Neural cell (in vitro differentiated cells): ENCODE measurements at regions not wholly inside any gene's neighbourhood (a gene's known extent, or its start where the extent isn't known, plus 50 kb on each side); places are given as distances from the start of the nearest gene placed in this dataset.

Source experiments
- H2AFZ ChIP-seq: fragments of 200-600, 300-800 bp; sonication (generic), shearing (Covaris generic); 2 replicates; pipeline ENCODE4 v1.6.0; 2014; ENCODE audit warnings: low read depth, mild to moderate bottlenecking, antibody characterized with exemption, low read length, moderate library complexity
- H3F3A ChIP-seq: fragments of 200-600 bp; shearing (Covaris generic); 2 replicates; pipeline ENCODE4 v1.6.1; 2016; ENCODE audit warnings: mild to moderate bottlenecking, moderate library complexity, mixed read lengths, antibody characterized with exemption, low read length; ENCODE audit not compliant: insufficient read depth, poor library complexity, severe bottlenecking
- H3K27ac ChIP-seq: fragments of 200-600, 300-800 bp; sonication (generic), shearing (Covaris generic); 2 replicates; pipeline ENCODE4 v1.5.1; 2014; ENCODE audit warnings: mild to moderate bottlenecking, low read length, moderate library complexity
- H3K27me3 ChIP-seq: fragments of 300-800, 200-600 bp; sonication (generic), shearing (Covaris generic); 2 replicates; pipeline ENCODE4 v1.6.0; 2014; ENCODE audit warnings: mild to moderate bottlenecking, low read depth, low read length, moderate library complexity; ENCODE audit not compliant: insufficient read depth
- H3K36me3 ChIP-seq: fragments of 300-800, 200-600 bp; sonication (generic), shearing (Covaris generic); 2 replicates; pipeline ENCODE4 v1.5.1; 2014; ENCODE audit warnings: mild to moderate bottlenecking, antibody characterized with exemption, low read length, moderate library complexity; ENCODE audit not compliant: insufficient read depth
- H3K4me2 ChIP-seq: fragments of 300-800, 200-600 bp; sonication (generic), shearing (Covaris generic); 2 replicates; pipeline ENCODE4 v1.6.0; 2014; ENCODE audit warnings: mild to moderate bottlenecking, low read length
- H3K4me3 ChIP-seq: fragments of 300-800, 200-600 bp; sonication (generic), shearing (Covaris generic); 2 replicates; pipeline ENCODE4 v1.5.1; 2014; ENCODE audit warnings: mild to moderate bottlenecking, low read length, moderate library complexity
- H3K79me2 ChIP-seq: fragments of 200-600 bp; shearing (Covaris generic); replicated peaks from 2 replicates; pipeline ENCODE4 v1.6.0; 2014; ENCODE audit warnings: mild to moderate bottlenecking, low read length, moderate library complexity; ENCODE audit not compliant: insufficient read depth
- H3K9ac ChIP-seq: fragments of 300-800, 200-600 bp; sonication (generic), shearing (Covaris generic); 2 replicates; pipeline ENCODE4 v1.6.1; 2016; ENCODE audit warnings: mild to moderate bottlenecking, low read length, mixed read lengths
- H3K9me2 ChIP-seq: fragments of 200-600 bp; shearing (Covaris generic); 2 replicates; pipeline ENCODE4 v1.6.1; 2016; ENCODE audit warnings: mild to moderate bottlenecking, low read length, mixed read lengths; ENCODE audit not compliant: insufficient read depth
- H3K9me3 ChIP-seq: fragments of 200-600, 300-800 bp; sonication (generic), shearing (Covaris generic); 2 replicates; pipeline ENCODE4 v1.6.1; 2016; ENCODE audit warnings: mild to moderate bottlenecking, mixed run types, low read length, moderate library complexity, mixed read lengths
- H4K20me1 ChIP-seq: fragments of 200-600 bp; shearing (Covaris generic); 2 replicates; pipeline ENCODE4 v1.6.1; 2016; ENCODE audit warnings: mild to moderate bottlenecking, mixed run types; ENCODE audit not compliant: insufficient read depth
- EP300 ChIP-seq: fragments of 450-650 bp; conservative IDR thresholded peaks from 2 replicates; pipeline ENCODE4 v1.6.1; 2014; ENCODE audit warnings: antibody characterized with exemption, mild to moderate bottlenecking, moderate library complexity; ENCODE audit not compliant: poor library complexity, severe bottlenecking
- EZH2 ChIP-seq: fragments of 200-600, 300-800 bp; shearing (Covaris generic), sonication (generic); IDR thresholded peaks from 2 replicates; pipeline ENCODE4 v1.6.1; 2014; ENCODE audit warnings: antibody characterized with exemption, low read length, borderline replicate concordance, mild to moderate bottlenecking; ENCODE audit not compliant: insufficient read depth, poor library complexity, severe bottlenecking
- MXI1 ChIP-seq: fragments of 450-650 bp; conservative IDR thresholded peaks from 2 replicates; pipeline ENCODE4 v1.6.1; 2014; ENCODE audit warnings: antibody characterized with exemption, mild to moderate bottlenecking; ENCODE audit not compliant: poor library complexity, severe bottlenecking
- POLR2AphosphoS5 ChIP-seq: IDR thresholded peaks from 2 replicates; pipeline ENCODE4 v1.6.1; 2012
- RAD21 ChIP-seq: fragments of 450-650 bp; conservative IDR thresholded peaks from 2 replicates; pipeline ENCODE4 v1.6.1; 2014; ENCODE audit warnings: antibody characterized with exemption, mild to moderate bottlenecking, moderate library complexity
- SMC3 ChIP-seq: fragments of 450-650 bp; conservative IDR thresholded peaks from 2 replicates; pipeline ENCODE4 v1.6.1; 2014; ENCODE audit warnings: antibody characterized with exemption, mild to moderate bottlenecking, moderate library complexity; ENCODE audit not compliant: poor library complexity
- TAF1 ChIP-seq: IDR thresholded peaks from 2 replicates; pipeline ENCODE4 v1.6.1; 2012; ENCODE audit warnings: low read depth
- TF ChIP-seq, protein P1 (sequence below): IDR thresholded peaks from 2 replicates; pipeline ENCODE4 v1.6.1; 2012; ENCODE audit warnings: borderline replicate concordance
- TF ChIP-seq, protein P2 (sequence below): fragments of 450-650 bp; IDR thresholded peaks from 2 replicates; pipeline ENCODE4 v1.5.1; 2014; ENCODE audit warnings: antibody characterized with exemption, mild to moderate bottlenecking, moderate library complexity; ENCODE audit not compliant: poor library complexity, severe bottlenecking

DNA sequence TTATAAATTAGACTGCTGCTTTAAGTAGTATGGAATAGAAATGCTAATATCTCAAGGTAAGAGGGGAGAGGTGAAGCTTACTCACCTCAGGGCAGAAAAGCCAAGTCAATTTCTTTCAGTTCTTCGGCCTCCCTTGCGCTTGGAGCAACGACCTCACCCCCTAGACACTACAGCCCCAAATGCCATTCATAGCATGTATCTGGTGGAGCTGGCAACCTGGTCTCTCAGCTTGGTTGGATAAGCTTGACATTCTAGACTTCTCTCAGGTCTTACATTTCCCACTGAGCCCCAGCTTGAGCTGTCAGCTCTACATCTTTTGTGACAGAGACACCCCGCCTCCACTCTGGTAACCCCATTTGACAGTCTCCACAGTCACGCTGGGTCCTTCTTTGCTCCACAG is 154.9 kb downstream of the ZNF608 start:
- Histone ChIP-seq H3K36me3 (no peaks in the 10 kb centered on the region), H3K4me2 (no peak overlapping the region), H2AFZ (no peak overlapping the region), H3K9me3 (no peaks in the 10 kb centered on the region), H3K9ac (no peak overlapping the region), H3K79me2 (no peaks in the 10 kb centered on the region), H4K20me1 (no peaks in the 10 kb centered on the region), H3K27me3 (no peaks in the 10 kb centered on the region), H3K27ac (no peak overlapping the region), H3K9me2 (no peaks in the 10 kb centered on the region), H3K4me3 (no peak overlapping the region), H3F3A (no peaks in the 10 kb centered on the region)
- TF ChIP-seq, protein P1, sequence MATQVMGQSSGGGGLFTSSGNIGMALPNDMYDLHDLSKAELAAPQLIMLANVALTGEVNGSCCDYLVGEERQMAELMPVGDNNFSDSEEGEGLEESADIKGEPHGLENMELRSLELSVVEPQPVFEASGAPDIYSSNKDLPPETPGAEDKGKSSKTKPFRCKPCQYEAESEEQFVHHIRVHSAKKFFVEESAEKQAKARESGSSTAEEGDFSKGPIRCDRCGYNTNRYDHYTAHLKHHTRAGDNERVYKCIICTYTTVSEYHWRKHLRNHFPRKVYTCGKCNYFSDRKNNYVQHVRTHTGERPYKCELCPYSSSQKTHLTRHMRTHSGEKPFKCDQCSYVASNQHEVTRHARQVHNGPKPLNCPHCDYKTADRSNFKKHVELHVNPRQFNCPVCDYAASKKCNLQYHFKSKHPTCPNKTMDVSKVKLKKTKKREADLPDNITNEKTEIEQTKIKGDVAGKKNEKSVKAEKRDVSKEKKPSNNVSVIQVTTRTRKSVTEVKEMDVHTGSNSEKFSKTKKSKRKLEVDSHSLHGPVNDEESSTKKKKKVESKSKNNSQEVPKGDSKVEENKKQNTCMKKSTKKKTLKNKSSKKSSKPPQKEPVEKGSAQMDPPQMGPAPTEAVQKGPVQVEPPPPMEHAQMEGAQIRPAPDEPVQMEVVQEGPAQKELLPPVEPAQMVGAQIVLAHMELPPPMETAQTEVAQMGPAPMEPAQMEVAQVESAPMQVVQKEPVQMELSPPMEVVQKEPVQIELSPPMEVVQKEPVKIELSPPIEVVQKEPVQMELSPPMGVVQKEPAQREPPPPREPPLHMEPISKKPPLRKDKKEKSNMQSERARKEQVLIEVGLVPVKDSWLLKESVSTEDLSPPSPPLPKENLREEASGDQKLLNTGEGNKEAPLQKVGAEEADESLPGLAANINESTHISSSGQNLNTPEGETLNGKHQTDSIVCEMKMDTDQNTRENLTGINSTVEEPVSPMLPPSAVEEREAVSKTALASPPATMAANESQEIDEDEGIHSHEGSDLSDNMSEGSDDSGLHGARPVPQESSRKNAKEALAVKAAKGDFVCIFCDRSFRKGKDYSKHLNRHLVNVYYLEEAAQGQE, result no peak
- TF ChIP-seq, protein P2, sequence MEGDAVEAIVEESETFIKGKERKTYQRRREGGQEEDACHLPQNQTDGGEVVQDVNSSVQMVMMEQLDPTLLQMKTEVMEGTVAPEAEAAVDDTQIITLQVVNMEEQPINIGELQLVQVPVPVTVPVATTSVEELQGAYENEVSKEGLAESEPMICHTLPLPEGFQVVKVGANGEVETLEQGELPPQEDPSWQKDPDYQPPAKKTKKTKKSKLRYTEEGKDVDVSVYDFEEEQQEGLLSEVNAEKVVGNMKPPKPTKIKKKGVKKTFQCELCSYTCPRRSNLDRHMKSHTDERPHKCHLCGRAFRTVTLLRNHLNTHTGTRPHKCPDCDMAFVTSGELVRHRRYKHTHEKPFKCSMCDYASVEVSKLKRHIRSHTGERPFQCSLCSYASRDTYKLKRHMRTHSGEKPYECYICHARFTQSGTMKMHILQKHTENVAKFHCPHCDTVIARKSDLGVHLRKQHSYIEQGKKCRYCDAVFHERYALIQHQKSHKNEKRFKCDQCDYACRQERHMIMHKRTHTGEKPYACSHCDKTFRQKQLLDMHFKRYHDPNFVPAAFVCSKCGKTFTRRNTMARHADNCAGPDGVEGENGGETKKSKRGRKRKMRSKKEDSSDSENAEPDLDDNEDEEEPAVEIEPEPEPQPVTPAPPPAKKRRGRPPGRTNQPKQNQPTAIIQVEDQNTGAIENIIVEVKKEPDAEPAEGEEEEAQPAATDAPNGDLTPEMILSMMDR, result no peak
- no peak for TF ChIP-seq RAD21
- TF ChIP-seq EP300, result no peak
- no peak for TF ChIP-seq TAF1
- no peak for TF ChIP-seq POLR2AphosphoS5
- TF ChIP-seq SMC3, result no peak
- TF ChIP-seq MXI1, result no peak

GRCh38 chr5:124590686-124591085 is 155.8 kb downstream of the ZNF608 start:
- H3K27ac ChIP-seq, result no peak overlapping the region
- H3K9me2 ChIP-seq, result no peaks in the 10 kb centered on the region
- no peaks in the 10 kb centered on the region for H3K27me3 ChIP-seq
- no peak overlapping the region for H3K9ac ChIP-seq
- TF ChIP-seq POLR2AphosphoS5, result no peak
- no peak for TF ChIP-seq TAF1
- TF ChIP-seq EZH2, result no peak
- TF ChIP-seq RAD21, result no peak
- no peak for TF ChIP-seq SMC3
- TF ChIP-seq, protein P1, result no peak
- TF ChIP-seq, protein P2, result no peak
- H3K36me3 ChIP-seq, result no peaks in the 10 kb centered on the region
- no peaks in the 10 kb centered on the region for H3K9me3 ChIP-seq
- no peak overlapping the region for H3K4me2 ChIP-seq
- H3K4me3 ChIP-seq, result no peak overlapping the region
- H3F3A ChIP-seq, result no peaks in the 10 kb centered on the region
- H3K79me2 ChIP-seq, result no peaks in the 10 kb centered on the region
- no peaks in the 10 kb centered on the region for H4K20me1 ChIP-seq
- no peak overlapping the region for H2AFZ ChIP-seq
